ENCODE measurements at regions not wholly inside any gene's neighbourhood (a gene's known extent, or its start where the extent isn't known, plus 50 kb on each side); places are given as distances from the start of the nearest gene placed in this dataset.

GRCh38 chr9:30714389-30714788 lies 1670.1 kb upstream of the ACO1 start:
- WGBS (ENCODE audit: insufficient coverage, low coverage, low lambda C conversion rate, missing lambda C conversion rate) = 30% methylated on average over 1 of the region's 1 CpG
- TF ChIP-seq POLR2A (IDR thresholded peaks at IDR 0.05) = no peak
- no peak for TF ChIP-seq CTCF (IDR thresholded peaks at IDR 0.05)
- no peaks in the 10 kb centered on the region for H3K9me3 ChIP-seq
- ATAC-seq (no peak), DNase-seq (no peak)
- no peaks in the 10 kb centered on the region for H3K4me1 ChIP-seq
- H3K4me3 ChIP-seq = no peak overlapping the region
- no peaks in the 10 kb centered on the region for H3K36me3 ChIP-seq
- intact Hi-C loops (cut with DNase I) = no loop called here
- no peak overlapping the region for H3K27ac ChIP-seq
- no peaks in the 10 kb centered on the region for H3K27me3 ChIP-seq

- Histone ChIP-seq H3K4me1 (no peaks in the 10 kb centered on the region), H3K27ac (no peak overlapping the region), H3K27me3 (no peaks in the 10 kb centered on the region), H3K36me3 (no peaks in the 10 kb centered on the region), H3K9me3 (no peaks in the 10 kb centered on the region), H3K4me3 (no peak overlapping the region)
- WGBS (ENCODE audit: insufficient coverage, low coverage, low lambda C conversion rate, missing lambda C conversion rate) = 47% methylated on average over 1 of the region's 1 CpG
- TF ChIP-seq CTCF (IDR thresholded peaks at IDR 0.05) = no peak
- TF ChIP-seq POLR2A (IDR thresholded peaks at IDR 0.05) = no peak
- intact Hi-C loops (cut with DNase I) = no loop called here
- no peak for DNase-seq
- ATAC-seq = no peak
Measured at GRCh38 chr9:30718483-30718882, 1666.0 kb upstream of the ACO1 start.

GRCh38 chr9:30722065-30722464 lies 1662.4 kb upstream of the ACO1 start:
- Histone ChIP-seq H3K9me3 (no peaks in the 10 kb centered on the region), H3K4me3 (no peak overlapping the region), H3K36me3 (no peaks in the 10 kb centered on the region), H3K4me1 (no peaks in the 10 kb centered on the region), H3K27ac (no peak overlapping the region), H3K27me3 (no peaks in the 10 kb centered on the region)
- intact Hi-C loops (cut with DNase I) = no loop called here
- ATAC-seq = no peak
- TF ChIP-seq CTCF (IDR thresholded peaks at IDR 0.05) (no peak), POLR2A (IDR thresholded peaks at IDR 0.05) (no peak)
- no peak for DNase-seq
- WGBS (ENCODE audit: insufficient coverage, low coverage, low lambda C conversion rate, missing lambda C conversion rate) = 76% methylated on average over 5 of the region's 5 CpGs

- WGBS (ENCODE audit: insufficient coverage, low coverage, low lambda C conversion rate, missing lambda C conversion rate) = 78% methylated on average over 4 of the region's 4 CpGs
- intact Hi-C loops (cut with DNase I) = no loop called here
- H3K27me3 ChIP-seq = no peaks in the 10 kb centered on the region
- TF ChIP-seq POLR2A (IDR thresholded peaks at IDR 0.05) (no peak), CTCF (IDR thresholded peaks at IDR 0.05) (no peak)
- no peak for ATAC-seq
- DNase-seq = no peak
- H3K27ac ChIP-seq = no peak overlapping the region
- no peaks in the 10 kb centered on the region for H3K36me3 ChIP-seq
- no peaks in the 10 kb centered on the region for H3K4me1 ChIP-seq
- no peak overlapping the region for H3K4me3 ChIP-seq
- H3K9me3 ChIP-seq = no peaks in the 10 kb centered on the region
Measured at GRCh38 chr9:30723656-30724055, 1660.8 kb upstream of the ACO1 start.

GRCh38 chr9:30732060-30732459 lies 1652.4 kb upstream of the ACO1 start:
- H3K27ac ChIP-seq = no peak overlapping the region
- H3K9me3 ChIP-seq = no peaks in the 10 kb centered on the region
- DNase-seq (no peak), ATAC-seq (no peak)
- no peak overlapping the region for H3K4me3 ChIP-seq
- H3K27me3 ChIP-seq = no peaks in the 10 kb centered on the region
- TF ChIP-seq CTCF (IDR thresholded peaks at IDR 0.05) (no peak), POLR2A (IDR thresholded peaks at IDR 0.05) (no peak)
- H3K4me1 ChIP-seq = no peaks in the 10 kb centered on the region
- H3K36me3 ChIP-seq = no peaks in the 10 kb centered on the region
- intact Hi-C loops (cut with DNase I) = no loop called here
- 71% methylated on average over 4 of the region's 5 CpGs for WGBS (ENCODE audit: insufficient coverage, low coverage, low lambda C conversion rate, missing lambda C conversion rate)

Data from right lobe of liver (tissue), 6 donors.